ENCODE measurements at regions not wholly inside any gene's neighbourhood (a gene's known extent, or its start where the extent isn't known, plus 50 kb on each side); places are given as distances from the start of the nearest gene placed in this dataset.

DNA sequence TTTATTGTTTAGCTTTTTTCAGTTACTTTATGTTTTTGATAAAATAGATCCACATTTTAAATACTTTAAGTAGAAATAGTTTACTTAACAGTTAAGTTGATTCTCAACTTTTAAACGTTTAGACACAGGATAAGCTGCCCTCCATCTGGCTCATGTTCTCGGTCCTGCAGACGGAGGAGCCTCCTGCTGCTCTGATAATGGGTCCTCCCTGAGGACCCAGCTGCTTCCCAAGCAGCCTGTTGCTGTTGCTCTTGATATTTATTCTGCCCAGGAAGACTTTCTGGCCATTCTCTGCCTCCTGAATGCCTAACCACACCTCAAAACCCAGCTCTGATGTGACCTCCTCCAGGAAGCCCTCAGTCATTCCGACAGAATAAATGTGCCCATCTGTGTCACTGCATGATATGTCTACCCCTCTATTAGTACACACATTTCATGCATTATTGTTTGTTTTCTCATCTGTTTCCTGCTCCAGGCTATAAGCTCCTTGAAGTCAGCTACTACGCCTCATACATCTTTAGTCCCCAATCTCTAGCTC is 267.2 kb upstream of the MSX2 start:
- TF ChIP-seq POLR2A (IDR thresholded peaks at IDR 0.05; ENCODE audit: low read length) (no peak), GATA1 (IDR thresholded peaks at IDR 0.05; ENCODE audit: low read depth, low read length) (no peak)

Data from erythroblast (primary cell).